CD4-positive, alpha-beta T cell treated with Interleukin-15 for 4 hours (primary cell): ENCODE measurements at regions not wholly inside any gene's neighbourhood (a gene's known extent, or its start where the extent isn't known, plus 50 kb on each side); places are given as distances from the start of the nearest gene placed in this dataset.

Source experiments
- DNase-seq: peaks from one replicate; pipeline ENCODE4 v3.0.0-alpha.2; 2020; ENCODE audit warnings: low spot score

- peak; percentile 10 for DNase-seq
These were observed 395.3 kb downstream of the CD109 start for GRCh38 chr6:74091136-74091793.

- no peak for DNase-seq
These were observed 391.9 kb downstream of the CD109 start for GRCh38 chr6:74087899-74088298.

GRCh38 chr6:74075896-74076295 lies 379.9 kb downstream of the CD109 start:
- DNase-seq: no peak

GRCh38 chr6:74075323-74075722 lies 379.3 kb downstream of the CD109 start:
- DNase-seq: no peak

GRCh38 chr6:74074645-74075044 lies 378.6 kb downstream of the CD109 start:
- DNase-seq: no peak

GRCh38 chr6:74073999-74074398 lies 378.0 kb downstream of the CD109 start:
- no peak for DNase-seq

- DNase-seq: no peak
These were observed 377.4 kb downstream of the CD109 start for GRCh38 chr6:74073429-74073828.

- no peak for DNase-seq
These were observed 375.2 kb downstream of the CD109 start for GRCh38 chr6:74071214-74071613.

- DNase-seq: no peak
These were observed 374.7 kb downstream of the CD109 start for GRCh38 chr6:74070711-74071110.

- no peak for DNase-seq
These were observed 374.1 kb downstream of the CD109 start for GRCh38 chr6:74070091-74070490.

GRCh38 chr6:74069089-74069581 lies 373.1 kb downstream of the CD109 start:
- no peak for DNase-seq

- DNase-seq: no peak
These were observed 370.3 kb downstream of the CD109 start for GRCh38 chr6:74066168-74066871.

- DNase-seq: no peak
These were observed 369.7 kb downstream of the CD109 start for GRCh38 chr6:74065705-74066104.

- no peak for DNase-seq
These were observed 367.4 kb downstream of the CD109 start for GRCh38 chr6:74063391-74063790.

GRCh38 chr6:74061201-74061600 lies 365.2 kb downstream of the CD109 start:
- no peak for DNase-seq

GRCh38 chr6:74060354-74060753 lies 364.4 kb downstream of the CD109 start:
- DNase-seq: no peak

- DNase-seq: no peak
These were observed 362.6 kb downstream of the CD109 start for GRCh38 chr6:74058606-74059005.

GRCh38 chr6:74057326-74057725 lies 361.3 kb downstream of the CD109 start:
- DNase-seq: no peak

- no peak for DNase-seq
These were observed 358.2 kb downstream of the CD109 start for GRCh38 chr6:74054190-74054589.

GRCh38 chr6:74050921-74051320 lies 354.9 kb downstream of the CD109 start:
- DNase-seq: no peak

- DNase-seq: no peak
These were observed 352.4 kb downstream of the CD109 start for GRCh38 chr6:74048387-74048786.

- no peak for DNase-seq
These were observed 348.6 kb downstream of the CD109 start for GRCh38 chr6:74044417-74045096.

- no peak for DNase-seq
These were observed 345.4 kb downstream of the CD109 start for GRCh38 chr6:74041420-74041819.
